GM12874 (cell line): ENCODE measurements at regions not wholly inside any gene's neighbourhood (a gene's known extent, or its start where the extent isn't known, plus 50 kb on each side); places are given as distances from the start of the nearest gene placed in this dataset.

ENCODE experiments used
- CTCF ChIP-seq: IDR thresholded peaks from 2 replicates; pipeline ENCODE4 v1.5.1; 2011; ENCODE audit warnings: low read depth, mild to moderate bottlenecking, control low read depth, low read length, moderate library complexity; ENCODE audit not compliant: insufficient read depth

GRCh38 chr5:13303445-13303844 is 641.0 kb downstream of the DNAH5 start:
- no peak for TF ChIP-seq CTCF

DNA sequence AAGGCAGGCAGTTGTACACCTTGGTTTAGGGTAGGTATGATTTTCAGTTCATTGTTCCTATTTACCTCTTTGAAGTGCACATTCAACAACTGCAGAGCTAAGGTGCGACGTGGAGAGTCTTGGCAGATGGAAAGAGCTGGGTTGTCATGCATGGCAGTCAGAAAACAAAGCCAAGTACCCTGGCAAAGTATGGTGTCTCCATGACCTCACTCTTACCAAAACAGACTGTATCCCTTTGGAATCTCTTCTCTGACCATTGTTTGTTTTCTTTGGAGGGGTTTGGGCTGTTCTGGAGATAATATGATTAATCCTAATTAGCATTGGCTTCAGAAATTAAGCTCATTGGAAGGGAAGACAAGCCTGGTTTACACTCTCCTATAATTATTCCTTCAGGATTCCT is 665.7 kb downstream of the DNAH5 start:
- TF ChIP-seq CTCF = no peak

DNA sequence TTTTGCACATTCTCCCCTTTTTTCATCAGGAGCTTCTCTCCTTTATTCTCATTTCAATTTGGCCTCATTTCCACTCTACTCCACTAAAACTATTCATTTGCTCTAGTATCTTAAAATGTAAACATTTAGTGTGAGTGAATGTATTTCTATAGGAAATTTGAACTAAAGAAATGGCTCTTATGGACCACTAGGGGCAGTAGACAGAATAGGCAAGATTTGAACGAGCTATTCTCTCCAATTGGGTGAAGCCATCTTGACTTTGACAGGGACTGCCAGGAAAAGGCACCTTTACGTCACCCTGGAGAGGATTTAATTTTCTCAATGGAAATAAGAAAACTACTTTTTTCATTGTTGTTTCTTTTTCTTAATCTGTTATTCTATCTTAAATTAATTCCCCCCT is 666.3 kb downstream of the DNAH5 start:
- TF ChIP-seq CTCF = peak; percentile 28; the same call in 1 of the 2 replicates

DNA sequence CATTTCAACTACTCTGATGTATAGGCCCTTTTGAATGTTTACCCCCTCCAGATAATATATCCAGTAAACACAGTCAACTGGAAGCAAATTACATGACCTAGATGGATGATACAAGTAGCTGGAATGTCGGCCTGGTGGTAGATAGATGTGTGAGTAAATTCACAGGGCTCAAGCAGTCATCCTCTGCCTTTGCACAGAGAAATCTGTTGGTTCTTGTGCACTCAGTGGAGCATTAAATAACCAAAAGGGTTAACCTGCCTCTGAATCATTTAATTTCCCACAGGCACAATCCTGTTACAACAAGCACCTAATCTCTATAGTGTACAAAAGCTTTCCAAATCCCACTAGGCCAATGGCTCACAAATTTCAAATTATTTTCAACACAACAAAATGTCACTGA is 668.3 kb downstream of the DNAH5 start:
- no peak for TF ChIP-seq CTCF

GRCh38 chr5:13263701-13264100 is 680.8 kb downstream of the DNAH5 start:
- no peak for TF ChIP-seq CTCF

- no peak for TF ChIP-seq CTCF
These were observed 691.4 kb downstream of the DNAH5 start for GRCh38 chr5:13253111-13253510.

- no peak for TF ChIP-seq CTCF
These were observed 691.8 kb downstream of the DNAH5 start for GRCh38 chr5:13252699-13253098.
